ENCODE measurements at regions not wholly inside any gene's neighbourhood (a gene's known extent, or its start where the extent isn't known, plus 50 kb on each side); places are given as distances from the start of the nearest gene placed in this dataset.
A peak's percentile ranks its signal among the peaks of the same experiment; 100 is the strongest.
"Not testable (repeated sequence)": the region's sequence is repeated elsewhere in the genome, so short reads cannot be mapped to it uniquely, and the experiment has no call there.

GRCh38 chr2:120539937-120540718, 194.2 kb downstream of the INHBB start:
- peak; percentile 6 to 48 for DNase-seq

DNA sequence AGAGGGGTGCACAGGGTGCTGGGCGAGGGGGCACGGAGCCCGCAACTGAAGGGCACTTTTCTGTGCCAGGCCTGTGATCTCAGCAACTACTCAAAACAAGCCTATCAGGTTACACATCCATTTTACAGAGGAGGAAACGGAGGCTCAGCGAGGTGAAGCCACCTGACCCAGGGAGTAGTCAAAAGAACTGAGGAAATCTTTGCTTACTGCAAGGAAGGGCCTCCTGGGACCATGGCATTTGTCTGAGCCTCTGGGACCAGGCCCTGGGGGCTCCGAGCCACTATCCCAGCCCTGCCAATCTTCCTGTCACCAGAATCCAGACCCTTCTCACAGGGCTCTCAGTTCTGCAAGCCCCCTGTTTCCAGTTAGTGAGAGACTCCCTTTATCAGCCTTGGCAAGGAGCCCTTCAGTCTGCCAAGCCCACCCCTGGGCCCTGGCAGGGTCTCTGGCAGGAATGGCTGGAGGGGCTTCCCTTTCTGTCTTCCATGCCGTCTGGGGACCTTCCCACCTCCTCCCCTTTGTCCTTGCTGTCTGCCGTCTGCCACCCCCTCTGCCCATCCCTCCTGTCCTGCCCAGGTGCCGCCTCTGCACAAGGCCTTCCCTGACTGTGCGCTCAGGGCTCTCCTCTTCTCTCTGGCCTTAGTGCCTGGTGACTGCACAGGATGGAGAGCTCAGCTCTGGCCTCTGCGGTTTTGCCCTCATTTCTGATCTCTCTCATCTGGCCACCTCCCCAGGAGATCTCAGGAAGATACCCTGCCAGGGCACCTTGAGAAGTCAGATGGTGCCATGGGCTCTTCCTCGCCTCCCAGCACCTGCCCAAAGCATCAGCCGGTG, 194.7 kb upstream of the GLI2 start:
- DNase-seq: no peak

DNA sequence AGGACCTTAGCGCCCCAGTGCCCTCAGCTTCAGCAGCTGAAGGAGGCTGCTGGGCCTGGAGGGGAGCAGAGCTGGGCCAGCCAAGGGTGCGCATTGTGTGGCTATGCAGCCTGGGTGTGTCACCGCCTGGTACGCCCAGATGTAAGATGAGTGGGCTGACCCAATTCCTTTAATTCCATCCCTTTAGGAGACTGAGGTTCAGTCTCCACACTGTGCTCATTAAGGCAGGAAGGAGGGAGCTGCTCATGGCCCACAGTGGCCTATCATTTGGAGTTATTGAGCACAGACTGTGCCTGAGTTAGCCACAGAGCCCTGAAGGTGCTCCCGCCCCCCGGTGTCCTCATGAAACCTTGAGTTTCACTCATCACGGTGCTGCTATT, 194.1 kb upstream of the GLI2 start:
- DNase-seq: no peak

DNA sequence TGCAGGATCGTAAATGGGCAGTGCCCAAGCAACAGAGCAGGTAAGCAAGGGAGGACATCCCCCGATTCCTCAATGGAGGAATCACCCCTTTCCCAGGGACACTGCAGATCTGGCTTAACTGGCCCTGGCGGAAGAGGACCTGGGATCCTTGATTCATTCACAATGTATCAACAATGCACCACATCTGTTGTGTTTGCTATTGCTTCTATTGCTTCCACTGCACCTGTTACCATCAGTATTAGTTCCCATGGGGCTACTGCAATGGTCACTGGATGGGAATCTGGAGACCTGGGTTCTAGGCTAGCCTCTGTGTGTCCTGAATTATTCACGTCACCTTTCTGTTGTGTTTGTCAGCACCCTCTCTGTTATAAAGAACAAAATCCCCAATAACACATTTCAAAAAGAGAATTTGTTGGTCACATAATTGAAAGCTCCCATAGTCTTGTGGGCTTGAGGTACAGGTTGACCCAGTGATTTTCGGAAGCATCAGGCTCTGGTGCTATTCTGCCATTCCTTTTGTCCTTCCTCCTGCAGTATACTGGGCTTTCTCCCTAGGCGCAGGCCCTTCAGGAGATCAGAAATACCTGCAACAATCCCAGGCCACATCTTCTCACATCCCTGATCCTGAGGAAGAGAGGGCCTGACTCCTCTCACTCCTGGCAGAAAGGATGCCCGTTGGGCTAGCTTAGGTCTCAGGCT, 193.5 kb upstream of the GLI2 start:
- DNase-seq: no peak

DNA sequence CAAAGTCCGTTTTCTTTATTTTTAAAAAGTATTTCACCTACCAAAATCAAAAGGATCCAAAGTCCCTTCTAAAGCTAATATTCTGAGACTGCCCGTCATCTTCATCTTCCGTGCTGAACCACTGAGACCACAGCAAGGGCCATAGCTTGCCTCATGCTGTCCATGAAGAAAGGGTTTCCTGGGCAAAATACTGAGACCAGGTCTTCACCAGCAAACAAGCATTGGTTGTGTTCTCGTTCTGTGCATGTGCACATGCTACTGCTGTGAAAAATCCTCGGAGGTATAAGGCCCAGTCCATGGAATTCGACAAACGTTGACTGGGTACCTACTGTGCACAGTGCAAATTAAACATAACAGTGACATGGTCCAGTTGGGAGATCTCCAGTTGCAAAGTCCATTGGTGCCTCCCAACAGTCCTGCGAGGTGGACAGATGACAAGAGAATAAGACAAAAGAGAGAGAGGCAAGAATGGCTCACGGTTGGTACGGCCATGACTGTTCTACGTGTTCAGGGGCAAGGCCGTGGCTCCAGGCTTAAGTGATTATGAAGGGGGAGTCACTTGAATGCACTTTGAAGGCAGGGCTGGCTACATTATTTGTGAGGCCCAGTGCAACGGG, 192.6 kb upstream of the GLI2 start:
- no peak for DNase-seq

- no peak for DNase-seq
Measured at GRCh38 chr2:120543899-120544298, 191.8 kb upstream of the GLI2 start.

DNA sequence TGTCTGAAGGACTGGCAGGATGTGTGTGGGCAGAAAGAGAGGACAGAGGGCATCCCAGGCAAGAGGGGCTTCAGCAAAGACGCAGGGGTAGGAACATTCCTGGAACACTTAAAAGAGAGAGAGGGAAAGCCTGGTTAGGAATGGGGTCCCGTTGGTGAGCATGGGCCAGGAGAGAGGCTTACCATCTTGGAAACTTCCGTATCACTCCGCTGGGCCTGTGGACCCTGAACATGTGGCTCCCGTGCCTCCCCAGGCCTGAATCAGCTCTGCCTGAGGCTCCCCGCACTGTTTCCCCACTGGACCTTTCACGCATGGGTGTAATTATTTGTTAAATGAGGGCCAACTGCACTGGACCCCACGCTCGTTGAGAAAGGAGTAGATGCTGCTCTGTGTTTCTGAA, 191.1 kb upstream of the GLI2 start:
- DNase-seq: no peak

DNA sequence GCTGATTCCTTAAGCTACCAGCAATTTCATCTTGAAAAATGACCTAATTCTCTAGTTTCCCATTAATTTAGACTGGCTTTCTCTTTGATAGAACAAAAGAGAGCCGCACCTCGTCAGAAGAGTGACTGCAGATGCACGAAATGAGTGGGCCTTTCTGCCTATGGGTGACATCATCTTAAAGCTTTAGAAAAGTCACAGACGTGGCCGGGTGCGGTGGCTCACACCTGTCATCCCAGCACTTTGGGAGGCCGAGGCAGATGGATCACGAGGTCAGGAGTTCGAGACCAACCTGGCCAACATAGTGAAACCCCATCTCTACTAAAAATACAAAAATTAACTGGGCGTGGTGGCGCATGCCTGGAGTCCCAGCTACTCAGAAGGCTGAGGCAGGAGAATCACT, 190.7 kb upstream of the GLI2 start:
- DNase-seq: not testable (repeated sequence)

DNA sequence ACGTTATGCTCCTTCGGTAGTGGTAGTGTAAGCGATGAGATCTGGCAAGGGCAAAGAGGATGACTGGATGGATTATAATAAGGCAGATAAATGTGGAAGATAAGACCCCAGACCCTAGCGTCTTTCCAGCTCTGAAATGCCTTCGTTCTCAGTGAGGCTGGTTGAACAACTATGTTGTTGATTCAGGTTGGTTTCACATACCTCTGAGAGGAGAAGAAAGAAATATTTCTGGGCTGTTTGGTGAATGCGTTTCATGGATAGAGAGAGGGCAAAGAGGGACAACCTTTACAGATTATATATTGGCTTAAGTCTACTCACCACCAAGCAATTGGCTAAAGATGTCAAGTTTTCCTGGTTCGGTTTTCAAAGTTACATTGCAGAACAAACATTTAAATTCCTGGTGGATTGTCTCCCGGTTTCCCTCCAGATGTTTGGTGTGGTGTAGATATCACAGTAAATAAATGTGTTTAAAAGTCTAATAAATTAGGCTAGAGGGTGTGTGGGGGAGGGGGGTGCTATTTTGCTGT, 190.1 kb upstream of the GLI2 start:
- DNase-seq: no peak

DNA sequence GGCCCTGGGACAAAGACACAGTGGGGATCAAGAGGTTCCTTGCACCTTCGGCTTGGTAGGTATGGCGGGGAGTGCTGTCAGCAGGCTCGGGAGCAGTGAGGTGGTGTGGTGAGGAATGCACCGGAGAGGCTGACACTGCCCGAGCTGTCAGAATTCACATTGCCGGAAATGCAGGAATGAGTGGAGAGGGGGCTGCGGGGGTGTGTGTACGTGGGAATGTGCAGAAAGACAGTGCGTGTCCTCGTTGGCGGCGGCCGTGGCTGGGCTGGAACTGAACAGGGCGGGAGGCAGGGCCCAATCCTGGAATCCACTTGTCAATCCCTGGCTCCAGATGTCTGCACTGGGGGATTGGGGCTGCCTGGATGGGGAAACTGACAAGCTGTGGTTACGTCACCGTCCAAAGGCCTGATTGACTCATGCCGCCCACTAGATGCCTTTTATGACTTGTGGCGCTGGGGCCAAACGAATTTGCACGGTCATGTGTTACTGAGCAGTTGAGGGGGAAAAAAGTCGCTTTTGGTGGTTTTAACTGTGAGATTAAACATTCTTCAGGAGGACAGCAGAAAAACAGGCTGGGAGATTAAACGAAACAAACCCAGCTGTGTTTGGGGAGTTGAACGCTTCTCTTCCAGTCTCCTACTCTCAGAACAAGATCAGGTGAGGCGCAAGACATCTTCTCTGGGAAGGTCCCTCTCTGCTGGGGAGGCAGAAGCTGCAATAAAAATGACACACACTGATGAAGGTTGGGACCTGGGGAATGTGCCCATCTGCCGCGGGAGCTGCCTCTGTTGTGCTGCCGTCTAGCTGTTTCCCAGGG, 189.4 kb upstream of the GLI2 start:
- no peak for DNase-seq

GRCh38 chr2:120546865-120547390, 188.7 kb upstream of the GLI2 start:
- DNase-seq: no peak

GRCh38 chr2:120547662-120548061, 188.0 kb upstream of the GLI2 start:
- DNase-seq: no peak

GRCh38 chr2:120548627-120549608, 186.8 kb upstream of the GLI2 start:
- no peak for DNase-seq

- DNase-seq: no peak
Measured at GRCh38 chr2:120549841-120550240, 185.8 kb upstream of the GLI2 start.

- no peak for DNase-seq
Measured at GRCh38 chr2:120550282-120550681, 185.4 kb upstream of the GLI2 start.

GRCh38 chr2:120550893-120551446, 184.7 kb upstream of the GLI2 start:
- no peak for DNase-seq

DNA sequence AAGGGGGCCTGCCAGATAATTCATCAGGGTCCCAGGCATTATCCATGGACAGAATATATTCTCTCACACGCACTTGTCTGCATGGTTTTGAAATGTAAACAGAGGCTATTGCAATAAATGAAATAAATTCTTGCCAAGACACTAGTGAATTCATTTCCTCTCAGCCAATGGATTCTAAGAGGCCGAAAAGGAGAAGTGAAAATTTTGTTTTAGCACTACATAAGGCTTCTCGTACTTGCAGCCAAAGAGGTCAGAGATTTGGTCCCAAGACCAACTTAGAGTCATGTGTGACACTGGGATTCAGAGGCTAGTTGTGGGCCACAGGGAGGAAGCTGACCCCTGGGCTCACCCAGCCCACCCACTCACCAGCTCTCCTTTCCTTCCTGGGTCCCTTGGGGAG, 184.1 kb upstream of the GLI2 start:
- DNase-seq: no peak

DNA sequence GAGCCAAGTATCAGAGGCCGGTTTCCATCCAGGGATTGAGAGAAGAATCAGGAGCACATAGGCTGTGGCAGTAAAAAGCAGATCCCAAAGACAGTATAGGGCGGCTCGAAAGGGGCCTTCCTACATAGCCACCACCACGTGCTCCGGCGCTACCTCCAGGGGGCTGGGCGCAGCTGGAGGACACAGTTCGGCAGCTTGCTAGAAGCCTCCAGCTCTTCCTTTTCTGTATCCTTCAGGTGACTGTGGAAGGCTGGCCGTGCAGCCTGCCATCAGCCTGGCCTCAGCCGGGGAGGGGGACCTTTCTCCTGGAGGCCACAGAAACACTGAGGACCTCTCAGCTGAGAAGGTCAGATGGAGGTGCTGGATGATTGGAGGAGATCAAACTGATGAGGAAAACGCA, 183.6 kb upstream of the GLI2 start:
- DNase-seq: no peak

DNA sequence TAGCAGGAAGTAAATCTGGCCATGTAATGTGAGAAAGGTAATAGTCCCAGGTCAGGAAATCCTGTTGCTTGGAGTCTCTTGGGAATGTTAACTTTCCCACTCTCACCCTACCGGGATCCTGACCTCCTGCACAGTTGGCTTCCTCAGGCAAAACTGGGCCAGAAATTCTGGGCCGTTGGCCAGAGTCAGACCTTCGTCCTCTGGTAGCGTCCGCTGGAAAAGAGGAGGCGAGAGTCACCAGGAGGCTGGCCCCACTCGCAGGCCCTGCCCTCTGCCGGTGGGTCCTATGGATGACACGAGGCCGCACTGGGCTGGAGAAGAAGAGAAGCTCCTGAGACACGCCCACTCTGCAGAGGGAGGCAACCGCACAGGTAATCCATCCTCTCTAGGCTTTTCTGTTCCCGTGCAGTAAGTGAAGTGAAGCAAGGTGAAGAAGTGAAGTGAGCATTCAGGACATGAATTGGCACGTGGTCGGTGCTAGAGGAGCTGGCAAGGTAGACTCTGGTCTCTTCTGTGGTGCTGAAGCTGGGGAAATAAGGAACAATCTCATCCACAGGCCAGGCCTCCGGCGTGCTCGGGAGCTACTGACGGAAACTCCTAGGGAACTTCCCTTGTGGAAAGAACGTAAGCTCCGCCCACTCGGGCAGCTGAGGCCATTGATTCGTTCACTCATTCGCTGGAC, 182.7 kb upstream of the GLI2 start:
- DNase-seq: peak; percentile 82 to 95

GRCh38 chr2:120554625-120555032, 181.0 kb upstream of the GLI2 start:
- DNase-seq: no peak
